ENCODE measurements at regions not wholly inside any gene's neighbourhood (a gene's known extent, or its start where the extent isn't known, plus 50 kb on each side); places are given as distances from the start of the nearest gene placed in this dataset.
"Not testable (repeated sequence)": the region's sequence is repeated elsewhere in the genome, so short reads cannot be mapped to it uniquely, and the experiment has no call there.

DNA sequence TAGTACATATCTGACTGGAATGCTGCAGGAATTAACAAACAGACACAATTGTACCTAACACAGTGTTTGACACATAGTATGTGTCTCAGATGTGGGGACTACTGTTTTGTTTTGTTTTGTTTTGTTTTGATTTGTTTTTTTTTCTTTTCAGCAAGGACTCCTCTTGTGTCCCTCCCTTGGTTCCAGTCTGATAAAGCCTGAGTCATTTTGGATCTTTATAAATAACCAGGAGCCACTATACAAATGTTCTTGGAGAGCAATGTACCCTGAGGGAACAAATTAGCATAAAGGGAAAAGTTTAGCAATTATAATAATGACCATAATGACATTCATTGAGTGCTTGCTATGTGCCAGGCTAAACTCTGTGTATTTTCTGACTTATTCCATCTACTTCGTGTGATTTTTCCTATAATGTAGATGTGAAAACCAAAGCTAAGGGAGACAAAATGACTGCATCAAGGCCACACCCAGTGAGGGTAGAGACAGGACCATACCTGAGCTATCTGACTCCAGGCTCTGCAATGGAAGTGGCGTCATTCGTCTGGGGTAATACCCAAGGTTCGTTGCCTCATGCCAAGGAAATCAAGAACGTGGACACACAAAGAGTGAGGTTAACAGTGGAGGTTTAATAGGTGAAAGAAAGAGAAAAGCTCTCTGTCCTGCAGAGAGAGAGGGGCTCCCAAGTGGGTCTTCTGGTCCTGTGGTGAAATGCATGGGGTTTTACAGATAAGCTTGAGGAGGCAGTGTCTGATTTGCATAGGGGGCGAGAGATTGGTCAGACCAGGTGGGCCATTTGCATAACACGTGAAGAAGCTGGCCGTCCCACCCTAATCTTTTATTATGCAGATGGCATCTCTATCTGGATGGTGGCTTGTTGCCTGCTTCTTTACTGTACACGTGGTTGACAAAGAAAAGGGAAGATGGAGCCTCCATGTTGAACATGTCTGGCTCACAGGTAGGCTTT lies 285.5 kb upstream of the SFSWAP start:
- no peak for DNase-seq

DNA sequence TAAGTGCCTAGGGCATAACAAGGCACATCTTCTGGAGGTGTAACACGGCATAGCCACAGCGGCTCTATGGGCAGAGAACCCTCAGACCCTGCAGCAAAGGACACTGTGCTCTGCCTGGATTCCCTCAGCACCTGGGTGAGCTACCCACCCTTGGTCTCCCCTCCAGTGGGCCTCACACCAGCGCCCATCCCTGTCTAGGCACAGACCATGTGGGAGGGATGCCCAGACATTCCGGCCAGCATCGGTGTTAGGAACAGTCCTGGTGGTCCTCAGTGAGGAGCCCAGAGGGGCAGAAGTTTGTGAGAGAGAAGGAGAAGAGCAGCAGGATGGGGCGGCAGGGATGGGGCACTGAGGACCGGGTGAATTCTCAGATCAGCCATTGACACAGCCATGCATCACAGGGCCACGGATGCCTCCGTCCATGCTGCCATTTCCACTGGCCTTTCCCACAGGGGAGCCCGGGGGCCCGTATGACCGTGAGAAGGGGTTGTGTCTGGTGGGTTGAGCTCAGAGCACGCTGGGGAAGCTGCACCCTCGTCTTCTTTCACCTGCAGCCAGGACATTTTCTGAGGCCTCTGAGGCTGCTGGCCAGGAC lies 282.7 kb upstream of the SFSWAP start:
- DNase-seq = no peak

DNA sequence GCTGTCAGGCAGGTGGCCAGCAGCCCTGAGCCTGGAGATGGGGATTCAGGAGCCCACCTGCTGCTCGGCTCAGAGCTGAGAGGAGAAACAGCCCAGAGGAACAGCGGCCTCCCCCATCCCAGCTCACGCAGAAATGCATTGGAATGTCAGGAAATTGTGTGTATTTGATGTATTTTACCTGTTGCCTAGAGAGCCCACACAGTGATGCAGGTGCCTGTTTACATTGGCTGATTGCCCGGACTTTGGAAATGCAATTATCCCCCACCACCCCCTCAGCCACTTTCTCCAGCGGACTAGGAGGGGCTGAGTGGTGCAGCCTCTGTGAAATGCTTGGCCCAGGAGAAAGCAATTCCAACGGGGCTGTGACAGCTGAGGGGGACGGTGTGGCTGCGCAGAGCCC lies 281.7 kb upstream of the SFSWAP start:
- DNase-seq = not testable (repeated sequence)

DNA sequence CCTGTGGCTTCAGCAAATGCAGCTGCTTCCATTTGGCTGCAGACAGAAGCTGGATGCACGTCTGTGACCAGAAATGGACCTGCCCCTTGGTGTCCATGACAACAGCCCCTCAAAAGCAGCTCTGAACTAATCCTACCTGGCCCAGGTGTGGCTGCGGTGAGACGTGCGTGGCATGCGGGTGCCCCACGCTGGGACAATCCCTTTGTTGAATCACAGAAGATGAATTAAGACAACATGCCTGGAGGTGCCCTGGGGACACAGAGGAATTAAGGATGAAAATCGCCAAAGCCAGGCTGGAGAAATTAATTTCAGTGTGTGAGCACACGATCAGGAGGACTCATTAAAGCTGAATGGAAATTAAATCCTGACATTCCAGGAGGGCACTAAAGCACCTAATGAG lies 281.2 kb upstream of the SFSWAP start:
- not testable (repeated sequence) for DNase-seq

DNA sequence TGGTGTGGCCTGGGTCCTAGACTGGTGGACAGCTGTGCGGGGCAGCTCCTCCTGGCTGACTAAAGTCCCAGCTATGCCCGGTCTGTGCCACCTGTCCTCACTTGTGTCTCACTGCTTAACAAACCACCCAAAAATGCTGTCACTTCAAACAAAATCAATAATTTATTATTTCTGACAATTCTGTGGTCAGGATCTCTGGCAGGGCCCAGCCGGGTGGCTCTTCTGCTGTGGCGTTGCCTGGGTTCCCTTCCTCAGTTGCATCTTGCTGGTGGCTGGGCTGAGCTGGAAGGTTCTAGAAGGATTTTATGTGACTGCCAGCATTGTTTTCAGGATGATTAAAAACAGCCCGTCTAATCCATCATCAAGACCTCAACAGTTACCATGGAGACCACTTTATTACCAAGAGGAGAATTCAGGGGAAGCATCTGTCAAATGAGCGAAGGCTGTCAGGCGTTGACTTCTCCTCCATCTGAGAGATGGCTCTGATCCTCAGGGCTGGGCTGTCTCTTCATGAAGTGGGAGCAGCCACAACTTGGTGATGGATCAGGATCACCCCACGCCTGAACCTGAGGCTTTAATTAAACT lies 280.6 kb upstream of the SFSWAP start:
- no peak for DNase-seq

DNA sequence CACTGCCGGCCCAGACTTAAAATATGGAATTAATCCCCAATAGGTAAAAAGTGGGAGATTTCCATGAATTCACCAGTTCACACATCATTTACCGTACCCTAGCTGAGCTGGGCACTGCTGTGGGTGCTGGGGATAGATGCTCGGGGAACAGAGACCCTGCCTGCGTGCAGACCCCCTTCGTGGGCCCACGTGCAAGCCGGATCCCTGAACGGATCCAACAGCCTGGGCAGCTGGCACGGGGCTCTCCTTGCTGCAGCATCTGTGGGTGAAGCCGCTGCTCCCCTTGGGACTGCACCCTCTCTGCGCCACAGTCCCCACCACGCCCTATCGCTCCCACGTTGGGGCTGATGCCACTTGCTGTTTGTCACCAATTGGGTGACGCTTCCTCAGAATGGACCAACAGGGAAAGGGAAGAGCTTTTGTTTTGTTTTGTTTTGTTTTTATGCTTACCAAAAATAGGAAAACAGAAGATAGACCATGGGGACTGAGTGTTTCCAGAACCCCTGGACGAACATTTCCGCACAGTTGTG lies 279.7 kb upstream of the SFSWAP start:
- not testable (repeated sequence) for DNase-seq

DNA sequence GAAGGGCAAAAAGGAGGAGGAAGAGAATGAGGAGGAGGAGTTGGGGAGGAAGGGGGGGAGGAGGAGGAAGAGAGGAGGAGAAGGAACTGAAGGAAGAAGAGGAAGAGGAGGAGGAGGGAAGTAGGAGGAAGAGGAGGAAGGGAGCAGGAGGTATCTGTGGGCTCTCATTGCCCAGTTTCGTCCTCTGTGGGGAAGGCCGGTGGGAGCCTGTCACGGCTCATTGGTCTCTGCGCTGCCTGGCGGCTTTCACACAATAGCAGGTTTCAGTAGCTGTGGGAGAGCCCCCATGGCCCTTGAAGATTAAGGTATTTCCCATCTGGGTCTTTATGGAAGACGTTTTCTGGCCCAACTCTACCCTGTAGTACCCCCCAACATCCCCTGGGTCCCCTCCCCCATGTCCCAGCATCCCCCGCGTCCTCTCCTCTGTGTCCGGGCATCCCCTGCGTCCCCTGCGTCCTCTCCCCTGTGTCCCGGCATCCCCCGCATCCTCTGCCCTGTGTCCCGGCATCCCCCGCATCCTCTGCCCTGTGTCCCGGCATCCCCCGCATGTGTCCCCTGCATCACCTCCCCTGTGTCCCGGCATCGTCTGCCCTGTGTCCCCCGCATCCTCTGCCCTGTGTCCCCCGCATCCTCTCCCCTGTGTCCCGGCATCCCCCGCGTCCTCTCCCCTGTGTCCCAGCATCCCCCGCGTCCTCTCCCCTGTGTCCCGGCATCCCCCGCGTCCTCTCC lies 278.2 kb upstream of the SFSWAP start:
- no peak for DNase-seq

DNA sequence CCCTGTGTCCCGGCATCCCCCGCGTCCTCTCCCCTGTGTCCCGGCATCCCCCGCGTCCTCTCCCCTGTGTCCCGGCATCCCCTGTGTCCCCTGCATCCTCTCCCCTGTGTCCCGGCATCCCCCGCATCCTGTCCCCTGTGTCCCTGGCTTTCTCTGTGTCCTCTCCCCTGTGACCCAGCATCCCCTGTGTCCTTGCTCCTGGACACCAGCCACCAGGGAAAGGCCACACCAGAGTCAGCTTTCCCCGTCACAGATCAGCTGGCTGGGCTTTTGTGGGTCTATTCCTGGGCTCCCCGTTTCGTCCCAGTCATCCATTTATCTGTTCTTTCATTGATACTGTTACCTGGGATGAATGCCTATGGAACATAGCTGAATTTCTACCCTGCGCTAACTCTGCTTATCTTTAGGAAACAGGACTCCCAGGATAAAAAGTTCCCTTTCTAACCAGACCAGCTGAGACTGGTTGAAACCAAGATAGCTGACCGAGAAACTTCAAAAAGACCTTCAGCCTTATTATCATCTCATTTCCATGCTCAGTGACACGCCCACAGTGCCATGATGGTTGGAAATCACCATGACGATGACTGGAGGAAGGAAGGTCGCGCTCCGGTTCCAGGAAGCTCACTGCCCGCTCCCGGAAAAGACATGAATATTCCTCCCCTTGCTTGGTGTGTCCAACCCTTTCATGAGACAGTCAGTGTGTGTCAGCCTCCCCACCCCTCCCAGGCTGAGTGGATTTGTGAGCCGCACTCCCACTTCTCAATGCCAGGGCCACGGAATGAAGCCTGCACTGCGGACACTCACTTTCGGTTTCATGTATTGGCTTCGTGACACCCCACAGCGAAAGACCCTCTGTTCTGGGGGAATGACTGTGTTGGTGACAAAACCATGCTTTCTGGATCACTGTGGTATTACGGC lies 276.4 kb upstream of the SFSWAP start:
- DNase-seq = no peak

DNA sequence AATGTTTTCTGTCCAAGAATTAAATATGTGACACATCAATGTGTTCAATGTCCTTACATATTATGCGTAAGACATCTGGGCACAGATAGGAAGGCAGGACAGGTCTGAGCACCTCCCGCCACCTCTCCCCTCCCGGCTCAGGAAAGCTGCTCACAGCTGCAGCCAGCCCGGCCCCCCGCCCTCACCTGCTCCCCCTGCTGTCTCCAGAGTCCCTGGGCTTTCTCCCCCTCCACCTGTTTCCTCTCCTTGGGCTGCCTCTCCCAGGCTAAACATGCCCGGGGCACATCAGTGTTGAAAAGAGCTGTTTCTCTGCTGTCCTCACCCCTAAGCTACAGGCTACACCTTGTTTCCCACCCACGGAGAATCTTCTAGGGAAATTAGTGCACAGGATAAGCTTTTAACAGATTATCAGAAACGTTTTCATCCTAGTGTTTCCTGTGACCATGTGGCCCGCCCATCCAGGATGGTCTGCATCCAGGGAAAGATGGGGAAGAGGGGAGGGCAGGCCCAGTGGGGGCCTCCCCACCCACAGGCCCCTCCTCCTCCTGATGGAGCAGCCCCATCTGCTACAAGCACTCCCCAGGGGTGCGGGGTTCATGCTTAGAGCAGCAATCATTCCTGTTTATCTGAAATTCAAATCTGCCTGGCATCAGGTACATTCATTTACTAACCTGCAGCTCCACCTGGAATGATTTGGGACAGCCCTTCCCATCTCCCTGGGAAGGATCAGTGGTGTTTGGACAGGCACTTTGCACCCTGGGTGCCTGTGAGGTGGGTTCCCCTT lies 273.8 kb upstream of the SFSWAP start:
- DNase-seq = no peak

DNA sequence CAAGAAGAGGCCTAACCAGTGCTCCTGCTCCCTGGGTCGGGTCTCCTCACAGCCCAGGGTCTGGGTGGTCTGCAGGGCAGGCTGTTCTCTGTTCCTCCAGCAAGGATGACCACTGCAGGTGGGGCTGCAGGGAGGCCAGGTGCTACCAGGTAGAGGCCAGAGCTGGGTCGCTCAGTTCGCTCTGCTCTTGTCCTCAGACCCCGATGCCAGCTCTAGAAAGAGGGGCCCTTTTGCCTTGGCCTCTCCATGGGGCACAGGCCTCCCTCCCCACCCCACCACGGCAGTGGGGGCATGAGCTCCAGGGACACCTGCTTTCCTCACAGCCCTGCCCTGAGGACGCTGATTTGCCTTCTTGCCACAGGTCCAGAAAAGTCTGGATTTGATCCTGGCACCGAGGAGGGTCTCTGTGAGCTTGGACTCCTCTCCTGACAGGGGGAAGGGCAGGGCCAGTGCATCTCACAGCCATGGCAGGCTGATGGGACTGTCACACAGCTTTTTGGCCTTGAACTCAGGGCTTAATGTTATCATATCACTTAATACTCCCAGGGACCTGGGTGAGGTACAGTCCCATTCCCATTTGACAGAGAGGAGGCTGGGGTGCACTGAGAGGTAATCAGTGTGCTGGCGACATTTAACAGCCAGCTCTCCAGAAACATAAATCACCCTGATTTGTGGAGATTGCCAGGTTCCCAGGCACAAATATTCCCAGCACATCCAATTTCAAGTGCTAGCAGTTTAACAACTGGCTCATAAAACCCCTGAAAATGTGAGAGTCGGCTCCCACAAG lies 273.0 kb upstream of the SFSWAP start:
- DNase-seq = no peak

DNA sequence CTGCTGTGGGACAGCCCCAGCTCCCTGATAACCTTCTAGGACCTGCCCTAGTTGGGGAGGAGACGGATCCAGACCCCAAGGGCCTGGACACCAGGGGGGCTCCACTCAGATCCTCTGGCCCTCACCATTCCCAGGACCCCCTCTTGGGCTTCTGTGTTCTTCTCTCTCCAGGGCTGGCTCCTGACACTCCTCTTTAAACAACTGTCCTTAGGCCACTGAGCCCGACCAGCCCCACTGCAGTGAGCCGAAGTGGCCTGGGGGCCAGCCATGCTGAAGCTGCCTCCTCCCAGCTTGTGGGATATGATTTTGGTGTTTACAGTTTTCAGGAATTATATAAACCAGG lies 272.4 kb upstream of the SFSWAP start:
- DNase-seq = not testable (repeated sequence)

DNA sequence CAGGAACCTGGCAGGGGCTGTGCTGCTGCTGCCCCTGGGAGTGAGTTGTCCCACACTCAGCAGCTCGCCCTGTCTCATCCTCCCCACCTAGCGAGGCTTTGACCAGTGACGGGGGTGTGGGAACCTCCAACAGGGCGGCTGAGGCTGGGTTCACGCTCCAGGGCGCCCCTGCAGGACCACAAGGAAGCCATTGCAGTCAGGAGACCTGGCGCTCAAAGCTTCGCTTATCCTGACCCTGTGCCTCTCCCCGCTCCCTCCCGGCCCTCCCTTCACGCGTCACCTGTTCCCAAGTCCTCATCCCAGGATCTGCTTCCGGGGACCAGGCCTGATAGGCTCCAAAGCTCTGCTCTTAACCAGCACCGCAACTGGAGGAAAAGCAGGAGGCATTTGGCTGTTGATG lies 272.0 kb upstream of the SFSWAP start:
- no peak for DNase-seq

DNA sequence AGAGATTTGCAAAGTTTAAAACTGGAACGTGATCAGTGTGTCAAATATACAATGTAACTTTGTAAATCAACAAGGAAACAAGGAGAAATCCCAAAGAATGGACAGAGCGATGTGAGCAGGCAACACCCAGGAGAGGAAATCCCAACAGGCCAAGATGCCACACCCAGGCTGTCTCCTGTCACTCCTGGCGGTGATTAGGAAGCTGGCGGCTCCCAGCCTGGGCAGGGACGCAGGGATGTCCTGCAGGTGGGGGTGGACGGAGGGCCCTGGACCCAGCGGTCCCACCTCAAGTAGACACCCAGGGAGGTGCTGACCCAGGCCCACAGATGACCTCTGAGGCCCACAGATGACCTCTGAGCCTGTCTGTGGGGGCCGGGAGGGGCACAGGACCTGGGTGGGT lies 271.1 kb upstream of the SFSWAP start:
- DNase-seq = not testable (repeated sequence)

DNA sequence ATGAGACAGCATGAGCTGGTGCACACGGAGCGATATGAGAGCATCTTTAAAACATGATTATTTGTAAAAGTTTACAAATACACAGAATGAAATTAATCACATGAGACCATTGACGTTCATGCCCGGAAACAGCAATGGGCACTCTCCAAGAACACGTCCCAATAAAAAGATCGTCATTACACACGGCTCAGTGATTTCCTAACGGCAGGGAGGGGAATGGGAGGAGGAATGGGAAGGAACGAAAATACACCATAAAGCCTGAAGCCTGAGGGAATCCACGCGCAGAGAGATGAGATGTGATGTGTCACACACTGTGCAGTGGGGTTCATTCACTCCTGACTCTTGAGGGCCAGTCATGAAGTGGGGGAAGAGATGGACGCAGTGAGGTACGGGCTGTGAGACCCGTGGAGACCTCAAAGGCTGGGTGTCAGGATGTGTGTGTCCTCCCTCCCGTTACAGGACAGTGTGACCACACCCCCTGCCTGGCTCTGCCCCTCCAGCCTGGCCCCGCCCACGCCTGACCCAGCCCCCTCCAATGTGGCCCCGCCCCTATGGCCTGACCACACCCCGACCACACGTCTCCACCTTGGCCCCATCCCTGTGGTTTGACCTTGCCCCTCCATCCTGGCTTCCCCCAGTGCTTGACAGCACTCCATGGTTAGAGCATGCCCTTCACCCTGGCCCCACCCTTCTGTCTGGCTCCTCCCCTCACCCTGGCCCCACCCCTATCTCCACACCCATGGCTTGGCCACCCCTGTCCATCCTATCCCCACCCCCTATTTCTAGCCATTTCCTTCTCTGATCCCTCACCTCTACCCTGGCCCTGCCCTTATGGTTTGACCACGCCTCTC lies 270.5 kb upstream of the SFSWAP start:
- DNase-seq = not testable (repeated sequence)

DNA sequence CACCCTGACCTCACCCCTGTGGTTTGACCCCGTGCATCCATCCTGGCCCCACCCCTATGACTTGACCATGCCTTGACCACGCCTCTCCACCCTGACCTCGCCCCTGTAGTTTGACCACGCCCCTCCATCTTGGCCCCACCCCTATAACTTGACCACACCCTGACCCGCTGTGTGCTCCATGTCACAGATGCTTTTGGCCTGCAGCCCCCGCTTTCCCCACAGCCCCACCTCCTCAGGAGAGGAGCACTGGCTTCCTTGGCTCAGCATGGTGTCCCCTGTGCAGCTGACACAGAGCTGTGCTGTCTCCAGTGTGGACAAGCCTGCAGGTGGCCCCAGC lies 269.9 kb upstream of the SFSWAP start:
- DNase-seq = no peak

DNA sequence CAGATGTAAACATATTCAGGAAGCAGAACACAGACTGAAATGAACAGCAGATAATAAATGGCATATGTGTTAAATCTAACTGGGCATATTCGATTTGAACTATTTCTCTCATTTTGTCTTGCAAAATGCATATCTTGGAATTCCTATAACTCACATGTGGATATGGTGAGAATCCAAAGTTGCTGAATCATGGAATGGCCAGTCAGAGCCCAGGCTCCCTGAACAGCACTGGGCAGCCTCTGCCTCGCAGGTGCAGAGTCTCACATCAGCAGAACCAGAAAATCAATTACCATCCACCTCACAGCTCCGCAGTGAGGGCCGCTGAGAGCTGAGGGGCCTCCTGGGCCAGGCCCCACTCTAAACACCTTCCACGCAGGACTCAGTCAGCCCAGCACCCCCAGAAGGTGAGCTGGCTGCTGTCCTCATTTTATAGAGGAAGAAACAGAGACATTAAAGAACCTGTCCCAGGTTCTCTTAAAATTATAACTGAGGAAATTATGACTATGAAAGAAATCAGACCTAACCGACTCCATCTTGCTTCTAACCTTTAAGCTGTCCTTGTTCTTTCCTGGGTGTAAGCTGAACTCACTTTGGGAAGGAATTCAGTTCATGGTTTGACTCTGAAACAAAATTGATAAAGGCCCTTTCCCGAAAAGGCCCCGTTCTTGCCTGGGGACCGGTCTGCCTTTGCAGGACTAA lies 269.1 kb upstream of the SFSWAP start:
- DNase-seq = no peak

DNA sequence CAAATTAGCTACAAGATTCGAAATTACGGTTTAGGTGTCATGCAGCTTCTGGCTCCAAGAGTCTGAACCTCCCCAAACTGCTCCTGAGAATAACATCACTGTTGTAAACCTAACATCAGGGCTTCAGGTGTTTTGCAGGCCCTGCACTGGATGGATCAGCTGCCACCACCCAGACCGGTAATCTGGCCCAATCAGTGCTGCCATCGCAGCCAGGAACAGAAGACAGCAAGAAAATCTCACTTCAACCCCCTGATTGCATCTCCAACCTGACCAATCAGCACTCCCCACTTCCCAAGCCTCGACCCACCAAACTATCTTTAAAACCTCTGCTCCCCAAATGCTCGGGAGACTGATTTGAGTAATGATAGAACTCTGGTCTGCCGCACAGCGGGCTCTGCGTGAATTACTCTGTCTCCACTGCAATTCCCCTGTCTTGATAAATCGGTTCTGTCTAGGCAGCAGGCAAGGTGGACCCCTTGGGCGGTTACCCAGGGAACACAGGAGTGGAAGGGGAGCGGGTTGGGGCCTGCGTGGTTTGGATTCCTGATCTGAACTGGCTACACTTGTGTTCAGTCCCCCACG lies 268.5 kb upstream of the SFSWAP start:
- no peak for DNase-seq
